HL-60 (cell line): ENCODE measurements at regions not wholly inside any gene's neighbourhood (a gene's known extent, or its start where the extent isn't known, plus 50 kb on each side); places are given as distances from the start of the nearest gene placed in this dataset.

ENCODE experiments used
- DNase-seq, 2 experiments: peaks; one replicate each; pipeline ENCODE4 v3.0.0-alpha.2; 2010 to 2020; ENCODE audit warnings: low read depth in 1 of 2, low spot score in 1 of 2
- H3K27ac ChIP-seq: fragments of 250-450 bp; sonication (Bioruptor Pico); replicated peaks from 2 replicates; pipeline ENCODE4 v1.5.1; 2020; ENCODE audit warnings: mild to moderate bottlenecking, moderate library complexity
- H3K27me3 ChIP-seq: fragments of 250-450 bp; sonication (Bioruptor Pico); 2 replicates; pipeline ENCODE4 v1.5.1; 2021; ENCODE audit warnings: mild to moderate bottlenecking, moderate library complexity; ENCODE audit not compliant: insufficient read depth, poor library complexity, severe bottlenecking
- H3K4me3 ChIP-seq: replicated peaks from 2 replicates; pipeline ENCODE4 v1.5.1; 2011; ENCODE audit warnings: mild to moderate bottlenecking, control low read depth, low read length; ENCODE audit not compliant: insufficient read depth
- GABPA ChIP-seq: IDR thresholded peaks from 2 replicates; pipeline ENCODE4 v1.6.1; 2012; ENCODE audit warnings: low read depth
- POLR2AphosphoS5 ChIP-seq: IDR thresholded peaks from 2 replicates; pipeline ENCODE4 v1.6.1; 2012; ENCODE audit warnings: low read depth
- SPI1 ChIP-seq: IDR thresholded peaks from 2 replicates; pipeline ENCODE4 v1.6.1; 2012; ENCODE audit warnings: low read depth, mild to moderate bottlenecking, borderline replicate concordance
- TF ChIP-seq, protein P1 (sequence below): IDR thresholded peaks from one replicate; pipeline ENCODE4 v1.5.1; 2011; ENCODE audit warnings: low read length, control low read depth, inconsistent platforms; ENCODE audit not compliant: insufficient read depth
- TF ChIP-seq, protein P2 (sequence below): IDR thresholded peaks from 2 replicates; pipeline ENCODE4 v1.6.1; 2012; ENCODE audit warnings: low read depth; ENCODE audit not compliant: insufficient replicate concordance

DNA sequence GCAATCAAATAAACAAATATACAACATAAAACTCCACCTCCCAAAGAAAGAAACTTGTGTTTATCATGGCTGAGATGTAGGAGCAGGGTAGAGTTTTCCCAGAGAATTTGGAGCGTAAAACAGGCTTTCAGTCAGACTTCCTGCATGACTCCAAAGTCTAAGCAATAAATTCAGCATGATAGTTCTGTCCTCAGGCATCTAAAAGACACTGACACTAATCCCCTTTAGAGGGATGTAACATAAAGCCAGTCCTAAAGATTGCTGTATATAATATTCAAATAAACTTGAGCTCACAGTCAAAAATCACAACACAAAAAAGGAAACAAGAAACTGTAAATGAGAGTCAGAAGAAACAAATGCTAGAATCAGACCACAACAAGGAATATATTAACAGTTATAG lies 234.4 kb downstream of the CENPW start:
- Histone ChIP-seq H3K27ac (no peak overlapping the region), H3K4me3 (no peak overlapping the region), H3K27me3 (no peaks in the 10 kb centered on the region)
- DNase-seq, result no peak
- TF ChIP-seq, protein P1, sequence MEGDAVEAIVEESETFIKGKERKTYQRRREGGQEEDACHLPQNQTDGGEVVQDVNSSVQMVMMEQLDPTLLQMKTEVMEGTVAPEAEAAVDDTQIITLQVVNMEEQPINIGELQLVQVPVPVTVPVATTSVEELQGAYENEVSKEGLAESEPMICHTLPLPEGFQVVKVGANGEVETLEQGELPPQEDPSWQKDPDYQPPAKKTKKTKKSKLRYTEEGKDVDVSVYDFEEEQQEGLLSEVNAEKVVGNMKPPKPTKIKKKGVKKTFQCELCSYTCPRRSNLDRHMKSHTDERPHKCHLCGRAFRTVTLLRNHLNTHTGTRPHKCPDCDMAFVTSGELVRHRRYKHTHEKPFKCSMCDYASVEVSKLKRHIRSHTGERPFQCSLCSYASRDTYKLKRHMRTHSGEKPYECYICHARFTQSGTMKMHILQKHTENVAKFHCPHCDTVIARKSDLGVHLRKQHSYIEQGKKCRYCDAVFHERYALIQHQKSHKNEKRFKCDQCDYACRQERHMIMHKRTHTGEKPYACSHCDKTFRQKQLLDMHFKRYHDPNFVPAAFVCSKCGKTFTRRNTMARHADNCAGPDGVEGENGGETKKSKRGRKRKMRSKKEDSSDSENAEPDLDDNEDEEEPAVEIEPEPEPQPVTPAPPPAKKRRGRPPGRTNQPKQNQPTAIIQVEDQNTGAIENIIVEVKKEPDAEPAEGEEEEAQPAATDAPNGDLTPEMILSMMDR, result no peak
- no peak for TF ChIP-seq POLR2AphosphoS5
- no peak for TF ChIP-seq GABPA
- TF ChIP-seq, protein P2, sequence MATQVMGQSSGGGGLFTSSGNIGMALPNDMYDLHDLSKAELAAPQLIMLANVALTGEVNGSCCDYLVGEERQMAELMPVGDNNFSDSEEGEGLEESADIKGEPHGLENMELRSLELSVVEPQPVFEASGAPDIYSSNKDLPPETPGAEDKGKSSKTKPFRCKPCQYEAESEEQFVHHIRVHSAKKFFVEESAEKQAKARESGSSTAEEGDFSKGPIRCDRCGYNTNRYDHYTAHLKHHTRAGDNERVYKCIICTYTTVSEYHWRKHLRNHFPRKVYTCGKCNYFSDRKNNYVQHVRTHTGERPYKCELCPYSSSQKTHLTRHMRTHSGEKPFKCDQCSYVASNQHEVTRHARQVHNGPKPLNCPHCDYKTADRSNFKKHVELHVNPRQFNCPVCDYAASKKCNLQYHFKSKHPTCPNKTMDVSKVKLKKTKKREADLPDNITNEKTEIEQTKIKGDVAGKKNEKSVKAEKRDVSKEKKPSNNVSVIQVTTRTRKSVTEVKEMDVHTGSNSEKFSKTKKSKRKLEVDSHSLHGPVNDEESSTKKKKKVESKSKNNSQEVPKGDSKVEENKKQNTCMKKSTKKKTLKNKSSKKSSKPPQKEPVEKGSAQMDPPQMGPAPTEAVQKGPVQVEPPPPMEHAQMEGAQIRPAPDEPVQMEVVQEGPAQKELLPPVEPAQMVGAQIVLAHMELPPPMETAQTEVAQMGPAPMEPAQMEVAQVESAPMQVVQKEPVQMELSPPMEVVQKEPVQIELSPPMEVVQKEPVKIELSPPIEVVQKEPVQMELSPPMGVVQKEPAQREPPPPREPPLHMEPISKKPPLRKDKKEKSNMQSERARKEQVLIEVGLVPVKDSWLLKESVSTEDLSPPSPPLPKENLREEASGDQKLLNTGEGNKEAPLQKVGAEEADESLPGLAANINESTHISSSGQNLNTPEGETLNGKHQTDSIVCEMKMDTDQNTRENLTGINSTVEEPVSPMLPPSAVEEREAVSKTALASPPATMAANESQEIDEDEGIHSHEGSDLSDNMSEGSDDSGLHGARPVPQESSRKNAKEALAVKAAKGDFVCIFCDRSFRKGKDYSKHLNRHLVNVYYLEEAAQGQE, result no peak
- TF ChIP-seq SPI1, result no peak

DNA sequence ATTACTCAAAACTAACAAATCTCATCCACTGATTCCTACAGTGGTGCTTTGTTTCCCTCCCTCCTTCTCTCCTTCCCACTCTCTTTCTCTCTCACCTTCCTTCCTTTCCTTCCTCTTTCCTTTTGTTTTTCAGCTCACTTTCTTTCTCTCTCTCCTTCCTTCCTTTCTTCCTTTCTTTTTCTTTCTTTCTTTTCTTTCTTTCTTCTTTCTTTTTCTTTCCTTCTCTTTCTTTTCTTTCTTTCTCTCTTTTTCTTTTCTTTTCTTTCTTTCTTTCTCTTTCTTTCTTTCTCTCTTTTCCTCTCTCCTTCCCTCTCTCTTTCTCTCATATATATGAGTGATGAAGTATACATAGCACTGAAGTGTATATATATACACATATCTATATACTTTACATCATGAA lies 241.4 kb downstream of the CENPW start:
- TF ChIP-seq SPI1 (no peak), POLR2AphosphoS5 (no peak), GABPA (no peak)
- TF ChIP-seq, protein P1, result no peak
- TF ChIP-seq, protein P2, result no peak
- Histone ChIP-seq H3K27ac (no peak overlapping the region), H3K27me3 (no peaks in the 10 kb centered on the region), H3K4me3 (no peak overlapping the region)
- no peak for DNase-seq

GRCh38 chr6:126600258-126600916 lies 260.5 kb downstream of the CENPW start:
- Histone ChIP-seq H3K27ac (no peak overlapping the region), H3K27me3 (no peaks in the 10 kb centered on the region), H3K4me3 (no peak overlapping the region)
- DNase-seq, result no peak
- TF ChIP-seq, protein P2, result no peak
- TF ChIP-seq GABPA (no peak), POLR2AphosphoS5 (no peak), SPI1 (no peak)
- TF ChIP-seq, protein P1, result no peak
